WTC11 (cell line): ENCODE measurements at regions not wholly inside any gene's neighbourhood (a gene's known extent, or its start where the extent isn't known, plus 50 kb on each side); places are given as distances from the start of the nearest gene placed in this dataset.

ENCODE experiments used
- ATAC-seq: fragments of 200-7000 bp; cut with Tn5 transposase; 2 replicates; pipeline ENCODE4 v1.10.0; 2021; ENCODE audit warnings: mild to moderate bottlenecking, moderate library complexity
- CTCF ChIA-PET: fragments of 300-600 bp; sonication (Branson Sonifier 250); formaldehyde crosslinking; loops from one replicate; lab custom pipeline; 2021; ENCODE audit warnings: antibody characterized with exemption; lab: Charles Lee
- POLR2A ChIA-PET: fragments of 350-600 bp; sonication (Branson Sonifier 250); formaldehyde crosslinking; loops from one replicate; lab custom pipeline; 2021; ENCODE audit warnings: antibody characterized with exemption; lab: Charles Lee
- DNase-seq: peaks from one replicate; pipeline ENCODE4 v3.0.0; 2021; ENCODE audit warnings: low spot score
- H3K27ac Mint-ChIP-seq: 2 replicates; pipeline ENCODE4 v1.8.0; 2021; ENCODE audit warnings: mixed read lengths
- H3K27me3 Mint-ChIP-seq: 2 replicates; pipeline ENCODE4 v1.8.0; 2021; ENCODE audit warnings: low read depth, mild to moderate bottlenecking, moderate library complexity, mixed read lengths
- H3K36me3 Mint-ChIP-seq: 2 replicates; pipeline ENCODE4 v1.8.0; 2021; ENCODE audit warnings: mixed read lengths
- H3K4me1 Mint-ChIP-seq: 2 replicates; pipeline ENCODE4 v1.8.0; 2022; ENCODE audit warnings: mixed read lengths
- H3K4me3 Mint-ChIP-seq: 2 replicates; pipeline ENCODE4 v1.8.0; 2021; ENCODE audit warnings: mild to moderate bottlenecking, moderate library complexity, mixed read lengths
- H3K9me3 Mint-ChIP-seq: 2 replicates; pipeline ENCODE4 v1.8.0; 2021; ENCODE audit warnings: mixed read lengths
- CREM ChIP-seq: sonication (generic); formaldehyde crosslinking; IDR thresholded peaks from 2 replicates; pipeline ENCODE4 v1.8.1; 2022; ENCODE audit warnings: mild to moderate bottlenecking, missing genetic modification reagents, moderate library complexity
- EMX1 ChIP-seq: fragments of 250-450 bp; sonication (Bioruptor Pico); IDR thresholded peaks from 2 replicates; pipeline ENCODE4 v1.8.0; 2021; ENCODE audit warnings: mild to moderate bottlenecking
- ESRRA ChIP-seq: sonication (generic); formaldehyde crosslinking; IDR thresholded peaks from 2 replicates; pipeline ENCODE4 v1.8.1; 2022; ENCODE audit warnings: mild to moderate bottlenecking, missing genetic modification reagents, borderline replicate concordance
- FOXJ3 ChIP-seq: sonication (generic); formaldehyde crosslinking; IDR thresholded peaks from 2 replicates; pipeline ENCODE4 v1.9.0; 2021; ENCODE audit warnings: missing genetic modification reagents, mild to moderate bottlenecking, borderline replicate concordance
- GABPB1 ChIP-seq: sonication (generic); formaldehyde crosslinking; IDR thresholded peaks from 2 replicates; pipeline ENCODE4 v1.8.1; 2023; ENCODE audit warnings: mild to moderate bottlenecking, missing genetic modification reagents
- IRF2 ChIP-seq: sonication (generic); formaldehyde crosslinking; IDR thresholded peaks from 2 replicates; pipeline ENCODE4 v1.8.0; 2022; ENCODE audit warnings: low read depth, missing genetic modification reagents, borderline replicate concordance
- NR2C2 ChIP-seq: sonication (generic); formaldehyde crosslinking; IDR thresholded peaks from 2 replicates; pipeline ENCODE4 v1.8.0; 2022; ENCODE audit warnings: mild to moderate bottlenecking, missing genetic modification reagents
- OVOL2 ChIP-seq: fragments of 250-450 bp; sonication (Bioruptor Pico); IDR thresholded peaks from 2 replicates; pipeline ENCODE4 v1.9.0; 2021; ENCODE audit warnings: mild to moderate bottlenecking, borderline replicate concordance
- RELA ChIP-seq: sonication (generic); formaldehyde crosslinking; IDR thresholded peaks from 2 replicates; pipeline ENCODE4 v1.8.1; 2022; ENCODE audit warnings: missing genetic modification reagents, mild to moderate bottlenecking, borderline replicate concordance
- ZBTB21 ChIP-seq: sonication (generic); formaldehyde crosslinking; IDR thresholded peaks from 2 replicates; pipeline ENCODE4 v1.8.1; 2023; ENCODE audit warnings: mild to moderate bottlenecking, missing genetic modification reagents, borderline replicate concordance
- ZNF121 ChIP-seq: sonication (generic); formaldehyde crosslinking; IDR thresholded peaks from 2 replicates; pipeline ENCODE4 v1.8.0; 2023; ENCODE audit warnings: missing genetic modification reagents
- ZNF423 ChIP-seq: fragments of 250-450 bp; sonication (Bioruptor Pico); IDR thresholded peaks from 2 replicates; pipeline ENCODE4 v2.1.2; 2022; ENCODE audit warnings: mild to moderate bottlenecking, moderate library complexity
- TF ChIP-seq, protein P1 (sequence below): fragments of 200-600 bp; IDR thresholded peaks from 2 replicates; pipeline ENCODE4 v1.8.0; 2022; ENCODE audit warnings: antibody characterized with exemption
- TF ChIP-seq, protein P2 (sequence below): sonication (generic); formaldehyde crosslinking; IDR thresholded peaks from 2 replicates; pipeline ENCODE4 v1.8.0; 2022; ENCODE audit warnings: mild to moderate bottlenecking, missing genetic modification reagents
- TF ChIP-seq, protein P3 (sequence below): sonication (generic); formaldehyde crosslinking; conservative IDR thresholded peaks from 2 replicates; pipeline ENCODE4 v1.8.1; 2023; ENCODE audit warnings: mild to moderate bottlenecking, low read depth, missing genetic modification reagents, moderate library complexity
- TF ChIP-seq, protein P4 (sequence below): sonication (generic); formaldehyde crosslinking; IDR thresholded peaks from 2 replicates; pipeline ENCODE4 v1.8.0; 2022; ENCODE audit warnings: mild to moderate bottlenecking, missing genetic modification reagents

DNA sequence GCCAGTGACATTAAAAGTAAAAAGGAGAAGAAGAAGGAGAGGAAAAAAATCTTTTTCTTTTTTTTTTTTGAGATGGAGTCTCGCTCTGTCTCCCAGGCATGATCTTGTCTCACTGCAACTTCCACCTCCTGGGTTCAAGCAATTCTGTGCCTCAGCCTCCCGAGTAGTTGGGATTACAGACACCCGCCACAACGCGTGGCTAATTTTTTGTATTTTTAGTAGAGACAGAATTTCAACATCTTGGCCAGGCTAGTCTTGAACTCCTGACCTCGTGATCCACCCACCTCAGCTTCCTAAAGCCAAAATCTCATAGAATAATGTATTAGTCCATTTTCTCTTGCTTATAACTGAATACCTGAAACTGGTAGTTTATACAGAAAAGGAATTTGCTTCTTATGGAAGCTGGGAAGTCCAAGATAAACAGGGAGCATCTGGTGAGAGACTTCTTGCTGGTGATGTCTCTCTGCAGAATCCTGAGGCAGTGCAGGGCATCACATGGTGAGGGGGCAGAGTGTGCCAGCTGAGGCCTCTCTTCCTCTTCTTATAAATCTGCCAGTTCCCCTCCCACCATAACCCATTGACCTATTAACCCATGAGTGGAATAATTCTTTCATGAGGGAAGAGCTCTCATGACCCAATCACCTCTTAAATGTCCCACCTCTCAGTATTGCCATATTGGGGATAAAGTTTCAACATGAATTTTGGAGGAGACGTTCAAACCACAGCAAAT is 466.3 kb downstream of the GADD45G start (continued):
- TF ChIP-seq ESRRA (CRISPR knock-in tag) (no peak), NR2C2 (CRISPR knock-in tag) (no peak), ZNF121 (CRISPR knock-in tag) (no peak), GABPB1 (CRISPR knock-in tag) (no peak), ZNF423 (no peak), CREM (CRISPR knock-in tag) (no peak), RELA (CRISPR knock-in tag) (no peak), IRF2 (CRISPR knock-in tag) (no peak), ZBTB21 (CRISPR knock-in tag) (no peak), FOXJ3 (CRISPR knock-in tag) (no peak), EMX1 (CRISPR knock-in tag) (no peak)
- TF ChIP-seq, protein P1, sequence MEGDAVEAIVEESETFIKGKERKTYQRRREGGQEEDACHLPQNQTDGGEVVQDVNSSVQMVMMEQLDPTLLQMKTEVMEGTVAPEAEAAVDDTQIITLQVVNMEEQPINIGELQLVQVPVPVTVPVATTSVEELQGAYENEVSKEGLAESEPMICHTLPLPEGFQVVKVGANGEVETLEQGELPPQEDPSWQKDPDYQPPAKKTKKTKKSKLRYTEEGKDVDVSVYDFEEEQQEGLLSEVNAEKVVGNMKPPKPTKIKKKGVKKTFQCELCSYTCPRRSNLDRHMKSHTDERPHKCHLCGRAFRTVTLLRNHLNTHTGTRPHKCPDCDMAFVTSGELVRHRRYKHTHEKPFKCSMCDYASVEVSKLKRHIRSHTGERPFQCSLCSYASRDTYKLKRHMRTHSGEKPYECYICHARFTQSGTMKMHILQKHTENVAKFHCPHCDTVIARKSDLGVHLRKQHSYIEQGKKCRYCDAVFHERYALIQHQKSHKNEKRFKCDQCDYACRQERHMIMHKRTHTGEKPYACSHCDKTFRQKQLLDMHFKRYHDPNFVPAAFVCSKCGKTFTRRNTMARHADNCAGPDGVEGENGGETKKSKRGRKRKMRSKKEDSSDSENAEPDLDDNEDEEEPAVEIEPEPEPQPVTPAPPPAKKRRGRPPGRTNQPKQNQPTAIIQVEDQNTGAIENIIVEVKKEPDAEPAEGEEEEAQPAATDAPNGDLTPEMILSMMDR, result no peak
- TF ChIP-seq, protein P2, sequence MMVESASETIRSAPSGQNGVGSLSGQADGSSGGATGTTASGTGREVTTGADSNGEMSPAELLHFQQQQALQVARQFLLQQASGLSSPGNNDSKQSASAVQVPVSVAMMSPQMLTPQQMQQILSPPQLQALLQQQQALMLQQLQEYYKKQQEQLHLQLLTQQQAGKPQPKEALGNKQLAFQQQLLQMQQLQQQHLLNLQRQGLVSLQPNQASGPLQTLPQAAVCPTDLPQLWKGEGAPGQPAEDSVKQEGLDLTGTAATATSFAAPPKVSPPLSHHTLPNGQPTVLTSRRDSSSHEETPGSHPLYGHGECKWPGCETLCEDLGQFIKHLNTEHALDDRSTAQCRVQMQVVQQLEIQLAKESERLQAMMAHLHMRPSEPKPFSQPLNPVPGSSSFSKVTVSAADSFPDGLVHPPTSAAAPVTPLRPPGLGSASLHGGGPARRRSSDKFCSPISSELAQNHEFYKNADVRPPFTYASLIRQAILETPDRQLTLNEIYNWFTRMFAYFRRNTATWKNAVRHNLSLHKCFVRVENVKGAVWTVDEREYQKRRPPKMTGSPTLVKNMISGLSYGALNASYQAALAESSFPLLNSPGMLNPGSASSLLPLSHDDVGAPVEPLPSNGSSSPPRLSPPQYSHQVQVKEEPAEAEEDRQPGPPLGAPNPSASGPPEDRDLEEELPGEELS (CRISPR knock-in tag), result no peak
- TF ChIP-seq, protein P3, sequence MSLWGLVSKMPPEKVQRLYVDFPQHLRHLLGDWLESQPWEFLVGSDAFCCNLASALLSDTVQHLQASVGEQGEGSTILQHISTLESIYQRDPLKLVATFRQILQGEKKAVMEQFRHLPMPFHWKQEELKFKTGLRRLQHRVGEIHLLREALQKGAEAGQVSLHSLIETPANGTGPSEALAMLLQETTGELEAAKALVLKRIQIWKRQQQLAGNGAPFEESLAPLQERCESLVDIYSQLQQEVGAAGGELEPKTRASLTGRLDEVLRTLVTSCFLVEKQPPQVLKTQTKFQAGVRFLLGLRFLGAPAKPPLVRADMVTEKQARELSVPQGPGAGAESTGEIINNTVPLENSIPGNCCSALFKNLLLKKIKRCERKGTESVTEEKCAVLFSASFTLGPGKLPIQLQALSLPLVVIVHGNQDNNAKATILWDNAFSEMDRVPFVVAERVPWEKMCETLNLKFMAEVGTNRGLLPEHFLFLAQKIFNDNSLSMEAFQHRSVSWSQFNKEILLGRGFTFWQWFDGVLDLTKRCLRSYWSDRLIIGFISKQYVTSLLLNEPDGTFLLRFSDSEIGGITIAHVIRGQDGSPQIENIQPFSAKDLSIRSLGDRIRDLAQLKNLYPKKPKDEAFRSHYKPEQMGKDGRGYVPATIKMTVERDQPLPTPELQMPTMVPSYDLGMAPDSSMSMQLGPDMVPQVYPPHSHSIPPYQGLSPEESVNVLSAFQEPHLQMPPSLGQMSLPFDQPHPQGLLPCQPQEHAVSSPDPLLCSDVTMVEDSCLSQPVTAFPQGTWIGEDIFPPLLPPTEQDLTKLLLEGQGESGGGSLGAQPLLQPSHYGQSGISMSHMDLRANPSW (CRISPR knock-in tag), result no peak

DNA sequence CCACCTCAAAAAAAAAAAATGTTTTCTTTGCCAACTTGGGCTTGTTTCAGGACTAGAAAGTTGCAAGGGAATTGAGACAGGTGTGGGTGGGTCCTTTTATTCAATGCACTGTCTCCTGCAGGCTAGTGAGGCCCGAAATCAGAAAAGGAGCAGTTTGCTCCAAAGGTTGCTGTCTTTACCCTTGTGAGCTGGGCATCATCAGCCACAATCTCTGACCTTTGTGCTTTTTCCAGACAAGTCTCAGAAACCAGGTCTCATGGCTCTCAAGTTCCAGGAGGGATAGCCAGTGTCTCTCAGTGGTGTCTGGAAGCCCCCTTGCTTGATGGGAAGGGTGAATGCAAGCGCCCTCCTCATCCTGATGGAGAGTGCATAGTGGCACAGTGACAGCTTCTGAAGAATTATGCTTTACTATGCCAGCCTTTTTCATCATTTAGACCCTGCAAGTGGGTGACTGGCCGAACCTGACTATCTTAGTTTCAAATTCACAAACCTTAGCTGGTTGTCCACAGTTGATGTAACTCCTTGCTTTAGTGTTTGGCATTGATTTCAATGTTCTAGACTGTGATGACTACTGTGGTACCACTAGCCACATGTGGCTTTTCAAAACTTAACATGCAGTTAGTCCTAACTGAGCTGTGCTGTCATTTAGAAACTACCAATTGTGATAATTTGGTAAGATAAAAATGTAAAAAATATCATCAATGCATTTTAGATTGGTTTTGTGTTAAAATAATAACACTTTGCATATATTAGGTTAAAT is 468.6 kb downstream of the GADD45G start:
- POLR2A ChIA-PET, result no interaction called here
- Mint-ChIP-seq H3K27me3 (no peaks in the 10 kb centered on the region), H3K4me3 (no peak overlapping the region), H3K36me3 (no peaks in the 10 kb centered on the region), H3K4me1 (no peaks in the 10 kb centered on the region), H3K27ac (no peak overlapping the region), H3K9me3 (no peaks in the 10 kb centered on the region)
- ATAC-seq (no peak), DNase-seq (no peak)
- TF ChIP-seq, protein P3 (CRISPR knock-in tag), result no peak
- no peak for TF ChIP-seq OVOL2 (CRISPR knock-in tag)
- TF ChIP-seq, protein P4, sequence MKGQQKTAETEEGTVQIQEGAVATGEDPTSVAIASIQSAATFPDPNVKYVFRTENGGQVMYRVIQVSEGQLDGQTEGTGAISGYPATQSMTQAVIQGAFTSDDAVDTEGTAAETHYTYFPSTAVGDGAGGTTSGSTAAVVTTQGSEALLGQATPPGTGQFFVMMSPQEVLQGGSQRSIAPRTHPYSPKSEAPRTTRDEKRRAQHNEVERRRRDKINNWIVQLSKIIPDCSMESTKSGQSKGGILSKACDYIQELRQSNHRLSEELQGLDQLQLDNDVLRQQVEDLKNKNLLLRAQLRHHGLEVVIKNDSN, result no peak
- CTCF ChIA-PET, result interaction anchor here (1.2 kb wide), 1 partner anchor 480 kb away, joined by 3 read pairs; no protein-coding TSS in a partner anchor
